ENCODE measurements at regions not wholly inside any gene's neighbourhood (a gene's known extent, or its start where the extent isn't known, plus 50 kb on each side); places are given as distances from the start of the nearest gene placed in this dataset.
A peak's percentile ranks its signal among the peaks of the same experiment; 100 is the strongest.
"Not testable (repeated sequence)": the region's sequence is repeated elsewhere in the genome, so short reads cannot be mapped to it uniquely, and the experiment has no call there.

- Histone ChIP-seq H3K4me1 (no peaks in the 10 kb centered on the region), H3K4me3 (no peak overlapping the region), H3K9me3 (no peaks in the 10 kb centered on the region), H3K27me3 (no peaks in the 10 kb centered on the region), H3K36me3 (no peaks in the 10 kb centered on the region), H3K27ac (no peak overlapping the region)
- intact Hi-C loops (cut with DNase I) = no loop called here
- 34% methylated on average over 7 of the region's 7 CpGs for WGBS (ENCODE audit: insufficient coverage, low coverage, low lambda C conversion rate, missing lambda C conversion rate)
- DNase-seq (no peak), ATAC-seq (no peak)
- TF ChIP-seq POLR2A (IDR thresholded peaks at IDR 0.05) = no peak
- TF ChIP-seq, protein P1, sequence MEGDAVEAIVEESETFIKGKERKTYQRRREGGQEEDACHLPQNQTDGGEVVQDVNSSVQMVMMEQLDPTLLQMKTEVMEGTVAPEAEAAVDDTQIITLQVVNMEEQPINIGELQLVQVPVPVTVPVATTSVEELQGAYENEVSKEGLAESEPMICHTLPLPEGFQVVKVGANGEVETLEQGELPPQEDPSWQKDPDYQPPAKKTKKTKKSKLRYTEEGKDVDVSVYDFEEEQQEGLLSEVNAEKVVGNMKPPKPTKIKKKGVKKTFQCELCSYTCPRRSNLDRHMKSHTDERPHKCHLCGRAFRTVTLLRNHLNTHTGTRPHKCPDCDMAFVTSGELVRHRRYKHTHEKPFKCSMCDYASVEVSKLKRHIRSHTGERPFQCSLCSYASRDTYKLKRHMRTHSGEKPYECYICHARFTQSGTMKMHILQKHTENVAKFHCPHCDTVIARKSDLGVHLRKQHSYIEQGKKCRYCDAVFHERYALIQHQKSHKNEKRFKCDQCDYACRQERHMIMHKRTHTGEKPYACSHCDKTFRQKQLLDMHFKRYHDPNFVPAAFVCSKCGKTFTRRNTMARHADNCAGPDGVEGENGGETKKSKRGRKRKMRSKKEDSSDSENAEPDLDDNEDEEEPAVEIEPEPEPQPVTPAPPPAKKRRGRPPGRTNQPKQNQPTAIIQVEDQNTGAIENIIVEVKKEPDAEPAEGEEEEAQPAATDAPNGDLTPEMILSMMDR (IDR thresholded peaks at IDR 0.05) = no peak
Measured at GRCh38 chr9:624935-625500, 216.5 kb upstream of the DMRT1 start.

DNA sequence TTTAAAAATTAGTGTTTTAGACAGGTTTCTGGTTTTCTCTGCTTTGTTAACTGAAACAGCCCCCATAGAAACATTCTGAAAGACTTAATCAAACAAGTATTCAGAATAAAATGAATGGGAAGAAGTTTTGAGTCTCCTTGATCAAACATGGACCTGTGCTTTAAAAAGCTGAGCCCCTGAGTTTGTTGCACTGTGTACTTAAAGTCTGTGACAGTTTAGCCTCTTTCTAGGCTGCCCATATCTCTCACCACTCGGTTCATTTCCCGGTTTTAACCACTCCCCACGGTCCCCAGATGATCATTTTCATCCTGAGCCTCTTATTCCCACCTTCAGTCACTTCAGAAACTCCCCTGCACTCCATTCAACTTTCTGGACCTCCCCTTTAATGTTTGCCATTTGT lies 215.9 kb upstream of the DMRT1 start:
- 26% methylated on average over 3 of the region's 3 CpGs for WGBS (ENCODE audit: insufficient coverage, low coverage, low lambda C conversion rate, missing lambda C conversion rate)
- Histone ChIP-seq H3K9me3 (no peaks in the 10 kb centered on the region), H3K4me3 (no peak overlapping the region), H3K4me1 (no peaks in the 10 kb centered on the region), H3K36me3 (no peaks in the 10 kb centered on the region), H3K27me3 (no peaks in the 10 kb centered on the region), H3K27ac (no peak overlapping the region)
- TF ChIP-seq, protein P1 (IDR thresholded peaks at IDR 0.05) = no peak
- no peak for TF ChIP-seq POLR2A (IDR thresholded peaks at IDR 0.05)
- intact Hi-C loops (cut with DNase I) = no loop called here
- ATAC-seq = no peak
- no peak for DNase-seq

GRCh38 chr9:626114-626513 lies 215.4 kb upstream of the DMRT1 start:
- H3K4me3 ChIP-seq; H3K36me3 ChIP-seq; H3K27me3 ChIP-seq; H3K9me3 ChIP-seq; H3K4me1 ChIP-seq; ATAC-seq; intact Hi-C loops (cut with DNase I); H3K27ac ChIP-seq; DNase-seq: not testable (repeated sequence)
- 86% methylated on average over 9 of the region's 9 CpGs for WGBS (ENCODE audit: insufficient coverage, low coverage, low lambda C conversion rate, missing lambda C conversion rate)

GRCh38 chr9:626596-626995 lies 214.9 kb upstream of the DMRT1 start:
- no peak overlapping the region for H3K4me3 ChIP-seq
- H3K9me3 ChIP-seq = no peaks in the 10 kb centered on the region
- no peaks in the 10 kb centered on the region for H3K27me3 ChIP-seq
- ATAC-seq (no peak), DNase-seq (no peak)
- 71% methylated on average over 3 of the region's 3 CpGs for WGBS (ENCODE audit: insufficient coverage, low coverage, low lambda C conversion rate, missing lambda C conversion rate)
- H3K36me3 ChIP-seq = no peaks in the 10 kb centered on the region
- H3K27ac ChIP-seq = no peak overlapping the region
- intact Hi-C loops (cut with DNase I) = no loop called here
- TF ChIP-seq, protein P1 (IDR thresholded peaks at IDR 0.05) = no peak
- no peak for TF ChIP-seq POLR2A (IDR thresholded peaks at IDR 0.05)
- H3K4me1 ChIP-seq = no peaks in the 10 kb centered on the region

GRCh38 chr9:627336-627970 lies 214.0 kb upstream of the DMRT1 start:
- 37% methylated on average over 2 of the region's 2 CpGs for WGBS (ENCODE audit: insufficient coverage, low coverage, low lambda C conversion rate, missing lambda C conversion rate)
- intact Hi-C loops (cut with DNase I) = no loop called here
- H3K4me1 ChIP-seq = no peaks in the 10 kb centered on the region
- H3K27me3 ChIP-seq = no peaks in the 10 kb centered on the region
- TF ChIP-seq, protein P1 (IDR thresholded peaks at IDR 0.05) = no peak
- TF ChIP-seq POLR2A (IDR thresholded peaks at IDR 0.05) = no peak
- H3K4me3 ChIP-seq = no peak overlapping the region
- no peaks in the 10 kb centered on the region for H3K36me3 ChIP-seq
- no peaks in the 10 kb centered on the region for H3K9me3 ChIP-seq
- peak overlapping the region in 1 of 3 donors; percentile 10 for H3K27ac ChIP-seq
- no peak for DNase-seq
- no peak for ATAC-seq
